T-helper 1 cell treated with Interleukin-12 subunit alpha and Interleukin-12 subunit beta and Interleukin-4 antibody, amounts not matched to agents 30 ng/mL and 1 ng/mL, for 36 hours (primary cell): ENCODE measurements at regions not wholly inside any gene's neighbourhood (a gene's known extent, or its start where the extent isn't known, plus 50 kb on each side); places are given as distances from the start of the nearest gene placed in this dataset.

Experiments used
- intact Hi-C: fragments of 100-400 bp; cut with micrococcal nuclease; formaldehyde crosslinking; loops from one replicate; pipeline ENCODE4 v1.15.1; 2024

- intact Hi-C loops: no loop called here
Observed at GRCh38 chr1:4563586-4563985, 90.8 kb upstream of the AJAP1 start.

DNA sequence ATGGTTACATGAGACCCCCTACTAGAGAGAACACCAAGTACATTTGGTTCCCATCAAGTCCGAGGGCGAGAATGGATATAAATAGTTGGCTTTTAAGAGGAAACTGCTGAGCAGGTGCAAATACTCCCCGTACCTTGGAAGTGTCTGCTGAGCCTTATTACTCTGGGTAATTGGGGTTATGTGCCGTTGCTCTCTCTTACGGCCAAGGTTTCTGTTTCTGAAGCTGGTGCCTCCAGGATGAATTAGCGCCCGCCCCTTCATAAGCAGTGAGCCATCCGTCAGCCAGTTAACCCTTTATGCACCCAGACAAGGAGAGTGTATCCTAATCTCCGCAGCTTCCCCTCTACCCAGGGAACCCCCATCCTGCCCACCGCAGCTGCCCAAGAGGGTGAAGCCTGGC lies 90.4 kb upstream of the AJAP1 start:
- intact Hi-C loops: no loop called here

DNA sequence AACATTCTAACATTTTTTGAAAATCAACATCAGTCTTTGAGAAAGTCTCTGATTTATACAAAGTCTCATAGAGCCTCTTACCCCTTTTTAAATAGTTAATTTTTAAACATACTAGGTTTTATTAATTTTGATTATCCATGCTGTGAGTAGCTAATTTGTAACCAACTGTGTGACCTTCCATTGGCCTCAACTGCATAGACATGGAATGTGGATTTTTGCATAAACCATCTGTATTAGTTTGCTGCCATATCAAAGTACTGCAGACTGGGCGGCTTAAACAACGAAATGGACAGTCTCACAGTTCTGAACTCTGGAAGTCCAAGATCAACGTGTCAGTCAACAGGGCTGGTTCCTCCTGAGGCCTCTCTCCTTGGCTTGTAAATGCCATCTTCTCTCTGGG lies 89.2 kb upstream of the AJAP1 start:
- intact Hi-C loops: no loop called here

- intact Hi-C loops: no loop called here
Observed at GRCh38 chr1:4565801-4566449, 88.5 kb upstream of the AJAP1 start.

GRCh38 chr1:4571263-4571662 lies 83.1 kb upstream of the AJAP1 start:
- intact Hi-C loops: no loop called here

GRCh38 chr1:4573526-4573925 lies 80.9 kb upstream of the AJAP1 start:
- intact Hi-C loops: no loop called here

- intact Hi-C loops: no loop called here
Observed at GRCh38 chr1:4581807-4582206, 72.6 kb upstream of the AJAP1 start.

- intact Hi-C loops: no loop called here
Observed at GRCh38 chr1:4584449-4584848, 70.0 kb upstream of the AJAP1 start.

DNA sequence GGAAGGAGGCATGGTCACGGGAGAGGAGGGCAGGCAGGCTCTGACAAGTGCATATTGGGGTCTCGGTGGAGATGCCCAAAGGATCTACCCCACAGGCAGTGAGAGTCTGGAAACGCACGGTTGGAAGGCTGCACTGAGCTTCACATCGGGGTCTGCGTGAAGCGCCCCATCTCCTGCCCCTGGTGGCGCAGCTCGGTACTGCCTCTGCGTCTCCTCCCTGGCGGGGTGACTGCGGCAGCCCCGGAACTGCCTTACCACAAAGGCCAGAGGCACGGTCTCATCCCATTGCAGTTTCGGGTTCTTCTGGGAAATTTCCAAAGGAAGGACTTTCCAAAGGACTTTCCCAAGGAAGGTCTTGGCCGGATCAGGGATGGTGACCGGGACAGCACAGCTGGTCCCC lies 69.2 kb upstream of the AJAP1 start:
- intact Hi-C loops: no loop called here

DNA sequence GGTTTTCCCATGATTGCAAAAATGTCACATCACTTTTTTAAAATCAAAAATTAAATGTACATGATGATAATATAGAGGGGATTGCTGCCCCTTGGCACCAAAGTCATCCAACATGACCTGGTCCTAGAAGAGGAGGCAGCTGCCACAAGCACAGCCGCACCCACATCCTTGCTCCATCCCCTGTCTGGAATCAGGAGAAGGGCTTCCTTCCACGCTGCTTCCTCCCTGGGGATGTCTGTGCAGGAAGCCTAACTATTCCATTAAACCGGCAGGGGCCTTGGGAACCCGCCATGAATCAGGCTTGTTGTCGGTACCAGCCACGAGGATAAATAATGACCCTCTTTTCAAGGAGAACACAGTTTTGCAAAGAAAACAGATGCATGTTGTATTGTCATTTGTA lies 68.7 kb upstream of the AJAP1 start:
- intact Hi-C loops: no loop called here

DNA sequence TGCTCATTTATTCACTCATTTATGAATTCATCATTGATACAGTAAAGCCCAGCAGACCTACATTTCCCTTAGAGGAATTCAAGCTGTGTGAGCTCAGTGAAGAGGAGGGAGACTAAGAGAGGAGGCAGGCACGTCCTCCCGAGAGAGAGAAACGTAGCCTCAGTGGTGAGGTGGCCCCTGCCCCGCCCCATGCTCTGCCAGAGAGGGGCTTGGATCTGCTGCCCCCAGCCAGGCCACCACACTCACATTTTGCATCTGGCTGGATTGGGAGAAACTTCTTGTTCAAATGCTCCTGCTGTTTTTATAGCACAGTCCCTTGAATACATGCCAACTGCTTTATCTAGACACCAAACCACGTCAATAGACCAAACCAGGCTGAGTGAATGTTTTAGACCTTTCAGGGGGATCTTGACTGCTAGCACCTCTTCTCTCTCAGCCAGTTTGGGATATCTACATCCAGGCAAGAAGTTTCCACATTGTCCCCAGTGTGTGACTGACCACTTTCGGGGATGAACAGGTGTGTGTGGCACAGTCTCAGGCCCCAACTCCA lies 67.7 kb upstream of the AJAP1 start:
- intact Hi-C loops: no loop called here

- intact Hi-C loops: no loop called here
Observed at GRCh38 chr1:4587721-4588120, 66.7 kb upstream of the AJAP1 start.

- intact Hi-C loops: no loop called here
Observed at GRCh38 chr1:4590756-4591155, 63.7 kb upstream of the AJAP1 start.

DNA sequence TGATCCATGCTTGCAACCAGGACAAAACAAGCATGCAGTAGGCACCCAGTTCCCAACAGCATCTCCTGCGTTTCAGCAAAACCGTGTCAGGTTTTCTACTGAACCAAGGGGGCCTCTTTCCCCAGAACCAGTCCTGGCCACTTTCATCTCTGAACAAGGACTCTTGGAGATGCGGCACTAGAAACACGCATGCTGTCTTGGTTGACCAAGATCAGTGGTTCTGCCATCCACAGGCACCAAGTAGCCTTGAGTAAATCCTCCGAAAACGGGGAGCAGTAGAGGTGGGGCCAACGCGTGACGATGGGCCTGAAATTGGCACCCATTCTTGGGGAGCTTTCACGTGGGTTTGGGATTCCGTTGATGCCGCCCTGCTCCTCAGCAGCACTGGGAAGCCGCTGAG lies 62.5 kb upstream of the AJAP1 start:
- intact Hi-C loops: no loop called here

- intact Hi-C loops: no loop called here
Observed at GRCh38 chr1:4593106-4593505, 61.3 kb upstream of the AJAP1 start.

DNA sequence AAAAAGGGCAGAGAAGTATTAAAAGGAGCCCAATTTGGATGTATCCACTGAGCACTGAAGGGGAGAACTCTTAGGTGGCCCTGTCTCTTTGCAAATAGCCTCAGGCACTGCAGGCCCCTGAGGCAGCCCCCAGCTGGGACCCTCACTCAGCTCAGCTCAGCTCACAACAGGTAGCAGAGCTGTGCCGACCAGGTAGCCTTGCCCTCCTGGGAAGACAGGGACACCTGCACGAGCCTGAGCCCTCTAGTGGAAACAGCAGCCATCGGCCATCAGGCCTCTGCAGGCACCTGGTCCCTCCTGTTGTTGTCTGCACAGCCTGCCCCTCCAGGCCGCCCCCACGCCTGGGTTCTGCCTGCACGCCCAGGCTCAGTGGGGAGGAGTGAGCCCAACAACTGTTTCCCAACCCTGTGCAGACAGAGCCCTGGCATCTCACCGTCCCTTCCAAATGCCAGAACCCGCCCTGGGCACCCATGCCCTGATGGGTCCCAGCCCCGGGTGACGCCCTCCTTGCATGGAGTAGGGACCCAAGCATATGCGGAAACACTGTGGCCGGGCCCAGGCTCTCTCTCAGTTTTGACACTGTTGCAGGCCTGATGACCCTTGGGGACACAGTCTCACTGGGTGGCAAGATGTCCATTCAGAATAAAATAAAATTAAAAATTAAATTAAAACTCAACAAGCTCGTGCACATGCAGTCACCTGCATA lies 60.0 kb upstream of the AJAP1 start:
- intact Hi-C loops: no loop called here

GRCh38 chr1:4595341-4596225 lies 58.8 kb upstream of the AJAP1 start:
- intact Hi-C loops: no loop called here

DNA sequence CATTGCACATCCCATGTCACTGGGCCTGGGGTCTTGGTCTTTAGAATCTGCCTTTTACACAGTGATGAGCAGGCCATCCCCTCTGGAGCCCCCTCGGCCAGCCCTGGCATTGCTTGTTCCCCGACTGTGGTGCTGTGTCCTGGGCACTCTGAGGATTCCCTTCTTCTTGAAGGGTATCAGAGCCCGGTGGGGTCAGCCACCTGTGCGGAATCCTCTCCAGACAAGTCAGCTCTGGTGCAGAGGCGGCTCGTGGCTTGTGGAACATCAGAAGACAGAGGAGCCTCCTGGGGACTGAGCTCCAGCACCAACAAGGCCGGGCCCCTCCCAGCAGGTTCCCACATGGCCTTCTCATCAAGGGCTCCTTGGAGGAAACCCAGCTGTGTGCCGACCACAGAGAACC lies 57.9 kb upstream of the AJAP1 start:
- intact Hi-C loops: no loop called here

DNA sequence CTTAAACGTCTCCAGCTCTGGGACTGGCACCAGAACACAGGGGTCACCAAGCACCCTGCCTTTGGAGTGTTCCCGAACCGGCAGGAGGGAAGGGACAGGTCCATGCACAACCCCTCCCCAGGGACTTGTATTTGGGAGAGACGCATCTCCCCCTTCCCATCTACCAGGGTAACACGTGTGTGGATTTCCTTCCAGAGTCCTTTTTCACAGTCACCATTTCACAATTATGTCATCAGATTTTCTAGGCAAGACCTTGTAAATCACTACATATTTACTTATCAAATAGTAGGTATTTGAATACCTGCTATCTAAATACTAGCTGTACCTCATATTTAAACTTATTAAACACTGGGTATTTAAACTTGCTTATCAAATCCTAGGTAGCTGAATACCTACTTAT lies 57.4 kb upstream of the AJAP1 start:
- intact Hi-C loops: no loop called here

DNA sequence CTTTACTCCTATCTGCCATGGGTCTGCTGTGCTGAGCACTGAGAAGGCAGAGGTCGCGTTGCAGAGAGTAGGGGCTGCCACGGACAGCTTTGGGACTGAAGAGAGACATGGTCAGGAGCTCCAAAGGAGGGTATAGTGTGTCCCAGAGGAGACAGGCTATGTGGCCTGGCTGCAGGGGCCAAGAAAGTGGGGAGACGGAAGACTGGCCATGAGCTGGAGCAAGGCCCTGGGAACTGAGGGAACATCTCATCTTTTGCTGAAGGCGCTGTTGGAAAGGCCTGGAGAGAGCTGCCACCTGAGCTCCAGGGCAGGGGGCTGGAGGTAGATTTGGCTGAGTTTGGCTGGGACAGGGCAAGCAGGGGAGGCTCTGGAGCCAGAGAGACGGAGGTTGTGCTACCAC lies 55.8 kb upstream of the AJAP1 start:
- intact Hi-C loops: no loop called here

DNA sequence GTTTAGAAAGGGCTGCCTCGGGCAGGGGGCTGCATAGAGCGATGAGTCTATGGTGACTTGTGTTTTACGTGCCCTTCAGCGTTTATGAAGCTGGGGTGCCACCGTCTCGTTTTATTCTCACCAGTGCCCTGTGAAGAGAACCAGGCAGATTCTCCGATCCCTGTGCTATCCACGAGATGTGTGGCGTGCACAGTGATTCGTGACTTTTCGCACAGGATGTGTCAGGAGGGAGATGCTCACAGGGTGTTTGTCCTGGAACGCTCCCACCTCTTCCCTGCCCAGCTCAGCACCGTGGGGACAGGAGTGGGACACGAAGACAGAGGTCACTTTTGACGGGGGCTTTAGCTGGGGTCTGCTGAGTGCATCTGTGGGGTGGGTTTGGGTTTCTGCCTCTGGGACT lies 54.9 kb upstream of the AJAP1 start:
- intact Hi-C loops: no loop called here

DNA sequence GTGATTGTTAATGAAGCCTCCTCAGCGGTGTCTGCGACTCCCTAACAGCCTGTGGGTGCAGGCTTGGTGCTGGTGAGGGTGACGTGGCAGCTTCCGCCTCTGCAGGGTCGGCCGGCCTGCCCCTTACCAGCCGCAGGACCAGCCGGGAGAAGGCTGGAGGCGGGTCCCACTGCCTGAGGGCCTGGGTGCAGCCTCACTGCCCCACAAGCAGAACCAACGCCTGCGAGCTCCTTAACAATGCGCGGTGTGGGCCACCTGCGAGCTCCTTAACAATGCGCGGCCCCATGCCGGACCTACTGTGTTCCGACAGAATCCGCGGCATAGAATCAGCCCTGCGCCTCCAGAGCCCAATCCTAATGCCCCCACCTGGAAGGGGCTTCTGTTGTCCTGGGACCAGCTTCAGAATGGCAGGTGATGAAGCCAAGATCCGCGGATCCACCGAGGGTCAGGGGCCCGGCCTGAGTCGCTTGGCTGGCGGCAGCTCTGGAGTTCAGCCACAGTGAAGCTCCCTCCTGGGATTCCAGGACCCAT lies 54.4 kb upstream of the AJAP1 start:
- intact Hi-C loops: no loop called here
